ENCODE measurements at regions not wholly inside any gene's neighbourhood (a gene's known extent, or its start where the extent isn't known, plus 50 kb on each side); places are given as distances from the start of the nearest gene placed in this dataset.
"Not testable (repeated sequence)": the region's sequence is repeated elsewhere in the genome, so short reads cannot be mapped to it uniquely, and the experiment has no call there.

DNA sequence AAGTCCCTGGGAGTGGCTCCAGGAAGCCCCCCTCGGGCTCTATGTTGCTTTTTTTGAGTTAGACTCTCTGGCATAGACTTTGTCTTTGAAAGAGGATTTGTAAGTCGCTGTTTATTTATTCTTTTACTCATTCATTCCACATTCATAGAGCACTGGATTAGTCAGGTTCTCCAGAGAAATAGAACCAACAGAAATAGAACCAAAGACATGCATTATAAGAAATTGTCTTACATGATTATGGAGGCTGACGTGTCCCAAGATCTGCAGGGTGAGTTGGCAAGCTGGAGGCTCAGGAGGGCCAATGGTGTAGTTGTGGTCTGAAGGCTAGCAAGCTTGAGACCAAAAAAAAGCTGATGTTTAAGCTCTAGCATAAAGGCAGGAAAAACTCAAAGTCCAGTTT lies 98.3 kb upstream of the CHD6 start:
- DNase-seq: no peak

DNA sequence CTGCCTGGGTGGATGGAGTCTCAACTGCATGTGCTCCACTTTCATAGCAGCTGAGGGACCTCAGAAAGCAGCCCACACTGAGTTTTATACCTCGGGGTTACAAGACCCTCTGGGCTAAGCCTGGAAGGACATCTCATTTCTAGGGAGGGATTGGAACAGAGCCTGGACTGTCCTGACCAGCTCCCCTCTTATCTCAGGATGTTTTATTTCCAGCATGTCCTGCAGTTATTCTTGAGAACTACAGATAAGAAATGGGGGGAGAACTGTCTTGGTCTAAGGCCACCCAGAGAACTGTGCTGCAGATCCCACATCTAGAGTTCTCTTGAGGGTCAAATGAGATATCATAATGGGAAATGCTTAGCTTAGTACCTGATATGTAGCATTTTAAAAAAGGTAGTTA lies 97.3 kb upstream of the CHD6 start:
- no peak for DNase-seq

DNA sequence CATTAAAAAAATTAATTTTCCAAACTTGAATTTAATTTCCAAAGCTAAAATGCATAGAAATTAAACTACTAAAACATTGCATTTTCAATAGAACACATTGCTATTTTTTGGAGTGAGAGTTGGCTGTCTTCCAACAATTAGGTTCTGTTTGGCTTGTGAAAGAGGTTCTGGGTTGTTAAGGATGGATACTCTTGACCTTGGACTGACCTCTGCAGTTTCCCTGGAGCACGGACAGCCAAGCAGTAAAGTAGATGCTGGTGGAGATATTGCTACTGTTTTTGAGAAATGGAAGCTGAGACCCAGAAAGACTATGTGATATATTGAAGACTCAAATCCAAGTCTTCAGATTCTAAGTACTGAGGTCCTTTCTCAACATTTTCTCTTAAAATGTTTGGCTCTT lies 95.9 kb upstream of the CHD6 start:
- DNase-seq: no peak

DNA sequence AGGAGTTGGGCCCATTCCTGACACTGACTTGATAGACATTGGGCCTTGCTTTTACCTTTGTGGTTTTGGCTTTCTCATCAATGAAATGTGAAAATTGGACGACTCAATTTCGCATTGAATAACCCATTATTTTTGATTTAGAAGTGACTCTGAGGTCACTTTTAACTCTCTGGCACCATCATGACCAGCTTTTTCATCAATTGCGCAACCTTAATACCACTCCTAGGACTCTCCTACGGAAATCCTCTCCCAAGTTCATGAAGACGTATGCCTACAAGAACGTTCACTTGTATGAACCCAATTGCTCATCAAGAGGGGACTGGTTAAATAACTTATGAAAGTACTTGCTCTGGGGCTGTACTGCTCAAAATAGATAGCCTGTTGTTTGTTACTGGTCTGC lies 86.7 kb upstream of the CHD6 start:
- no peak for DNase-seq

DNA sequence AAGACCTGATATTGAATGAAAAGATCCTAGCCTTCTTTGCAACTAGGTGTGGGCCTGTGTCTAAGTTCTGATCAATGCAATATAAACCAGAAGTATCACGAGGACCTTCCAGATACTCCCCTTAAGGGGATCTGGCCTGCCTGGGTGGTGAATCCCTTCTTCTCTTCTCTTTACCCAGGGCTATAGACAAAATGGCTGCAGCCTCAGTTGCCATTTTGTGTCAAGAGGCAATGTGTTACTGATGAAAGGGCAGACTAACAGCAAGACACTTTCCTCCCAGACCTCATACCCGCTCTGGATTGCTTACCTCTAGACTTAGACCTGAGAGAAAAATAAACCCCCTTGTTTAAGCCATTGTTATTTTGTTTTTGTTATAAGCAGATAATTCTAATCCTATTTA lies 84.5 kb upstream of the CHD6 start:
- no peak for DNase-seq

DNA sequence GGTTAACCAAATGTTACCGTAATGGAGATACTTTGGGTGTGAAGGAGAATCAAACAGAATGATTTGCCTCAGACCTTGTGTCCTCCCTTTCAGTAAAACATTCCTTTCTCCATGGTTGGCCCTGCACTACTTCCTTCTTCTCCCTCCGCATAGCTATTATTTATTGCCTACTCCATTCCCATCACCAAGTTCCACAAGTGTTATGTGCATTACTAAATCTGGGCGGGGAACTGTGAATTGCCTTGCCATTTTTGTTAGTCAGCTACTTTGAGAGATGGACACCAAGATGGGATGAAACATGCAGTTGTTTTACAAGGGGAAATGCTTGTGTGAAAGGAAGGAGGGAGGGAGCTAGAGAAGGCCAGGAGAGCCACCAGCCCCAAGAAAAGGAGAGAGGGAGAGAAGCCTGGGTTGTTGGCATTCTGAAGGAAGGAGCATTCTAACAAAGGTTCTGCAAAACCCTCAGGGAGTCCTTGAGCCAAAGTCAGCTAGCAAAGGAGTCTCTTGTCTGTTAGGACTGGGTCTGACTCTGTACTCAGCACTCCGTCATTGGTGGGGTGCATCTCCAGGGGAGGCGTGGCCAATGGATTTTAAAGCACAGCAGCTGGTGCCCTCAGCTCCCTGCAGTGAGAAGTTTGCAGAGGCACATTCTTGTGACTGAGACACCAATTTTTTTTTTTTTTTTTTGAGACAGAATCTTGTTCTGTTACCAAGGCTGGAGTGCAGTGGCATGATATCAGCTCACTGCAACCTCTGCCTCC lies 83.6 kb upstream of the CHD6 start:
- DNase-seq: no peak

DNA sequence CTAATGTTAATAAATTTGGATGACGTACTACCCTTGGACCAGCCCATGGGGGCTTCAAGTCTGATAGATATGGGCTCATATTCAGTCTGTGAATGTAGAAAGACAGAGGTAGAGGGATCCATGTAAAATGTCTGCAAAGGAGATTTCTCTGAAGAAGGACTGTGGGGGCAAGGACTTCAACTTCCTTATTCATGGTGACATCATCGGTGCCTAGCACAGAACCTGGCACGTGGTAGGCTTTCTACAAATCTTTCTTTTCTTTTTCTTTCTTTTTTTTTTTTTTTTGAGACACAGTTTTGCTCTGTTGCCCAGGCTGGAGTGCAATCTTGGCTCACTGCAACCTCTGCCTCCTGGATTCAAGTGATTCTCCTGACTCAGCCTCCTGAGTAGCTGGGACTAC lies 81.5 kb upstream of the CHD6 start:
- DNase-seq: not testable (repeated sequence)

DNA sequence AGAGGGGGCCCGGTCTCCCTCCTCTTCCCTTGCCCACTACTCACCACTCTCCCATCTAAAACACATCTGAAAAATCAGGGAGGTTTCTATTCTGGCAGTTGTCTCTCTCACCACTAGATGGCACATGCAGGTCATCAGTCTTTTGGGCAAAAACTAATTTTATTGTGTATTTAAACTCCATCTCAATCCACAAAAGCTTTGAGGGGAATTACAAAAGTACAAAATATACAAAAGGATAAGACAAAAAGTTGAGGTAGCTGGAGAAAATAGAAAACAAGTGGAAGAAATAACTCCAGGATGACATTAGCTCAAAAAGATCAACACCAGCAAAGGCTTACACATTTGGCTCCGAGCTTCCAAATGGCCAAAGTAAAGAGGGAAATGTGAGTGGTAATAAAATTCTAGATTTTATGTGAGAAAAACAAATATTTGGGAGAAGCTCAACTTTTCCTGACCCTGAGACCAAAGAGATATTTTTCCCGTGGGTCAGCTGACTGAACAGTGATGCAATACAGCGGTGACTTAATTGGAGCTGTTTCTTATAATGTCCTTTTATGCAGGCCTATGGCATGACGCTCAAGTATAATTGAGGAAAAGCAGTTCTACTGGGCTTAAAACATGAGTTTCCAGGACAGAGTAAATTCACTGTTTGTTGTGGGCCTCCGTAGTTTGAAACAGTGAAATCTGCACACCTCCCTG lies 79.8 kb upstream of the CHD6 start:
- DNase-seq: no peak

DNA sequence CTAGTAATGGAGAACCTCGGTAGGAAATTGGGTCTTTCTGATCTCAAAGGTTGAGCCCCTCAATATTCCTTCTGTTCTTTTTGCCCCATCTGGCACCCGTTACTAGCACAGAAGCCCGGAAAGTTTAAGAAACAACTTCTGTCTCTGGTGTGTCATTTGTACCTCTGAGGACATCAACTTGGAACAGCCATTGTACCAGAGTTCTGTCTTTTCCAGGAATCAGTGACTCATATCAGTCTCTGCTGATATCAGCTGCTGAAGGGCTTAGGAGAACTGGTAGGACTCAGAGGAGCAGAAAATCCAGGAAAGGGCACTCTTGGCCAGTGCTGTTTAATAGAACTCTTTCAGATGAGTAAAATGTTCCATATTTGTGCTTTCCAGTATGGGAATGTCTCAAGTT lies 78.3 kb upstream of the CHD6 start:
- DNase-seq: no peak

DNA sequence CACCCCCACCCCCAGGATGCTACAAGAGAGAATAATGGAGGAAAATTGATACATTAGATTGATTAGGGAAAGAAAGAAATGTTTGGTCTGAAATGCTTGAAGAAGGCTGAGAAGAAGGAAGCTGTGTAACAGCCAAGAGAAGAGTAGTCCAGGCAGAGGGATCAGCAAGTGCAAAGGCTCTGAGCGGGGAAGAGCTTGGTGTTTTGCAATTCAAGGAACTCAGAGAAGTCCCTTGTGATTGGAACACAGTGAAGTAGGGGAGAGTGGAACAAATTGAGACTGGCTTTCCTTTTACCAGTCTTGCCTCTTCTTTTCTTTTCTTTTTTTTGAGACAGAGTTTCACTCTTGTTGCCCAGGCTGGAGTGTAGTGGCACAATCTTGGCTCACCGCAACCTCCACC lies 76.6 kb upstream of the CHD6 start:
- no peak for DNase-seq

DNA sequence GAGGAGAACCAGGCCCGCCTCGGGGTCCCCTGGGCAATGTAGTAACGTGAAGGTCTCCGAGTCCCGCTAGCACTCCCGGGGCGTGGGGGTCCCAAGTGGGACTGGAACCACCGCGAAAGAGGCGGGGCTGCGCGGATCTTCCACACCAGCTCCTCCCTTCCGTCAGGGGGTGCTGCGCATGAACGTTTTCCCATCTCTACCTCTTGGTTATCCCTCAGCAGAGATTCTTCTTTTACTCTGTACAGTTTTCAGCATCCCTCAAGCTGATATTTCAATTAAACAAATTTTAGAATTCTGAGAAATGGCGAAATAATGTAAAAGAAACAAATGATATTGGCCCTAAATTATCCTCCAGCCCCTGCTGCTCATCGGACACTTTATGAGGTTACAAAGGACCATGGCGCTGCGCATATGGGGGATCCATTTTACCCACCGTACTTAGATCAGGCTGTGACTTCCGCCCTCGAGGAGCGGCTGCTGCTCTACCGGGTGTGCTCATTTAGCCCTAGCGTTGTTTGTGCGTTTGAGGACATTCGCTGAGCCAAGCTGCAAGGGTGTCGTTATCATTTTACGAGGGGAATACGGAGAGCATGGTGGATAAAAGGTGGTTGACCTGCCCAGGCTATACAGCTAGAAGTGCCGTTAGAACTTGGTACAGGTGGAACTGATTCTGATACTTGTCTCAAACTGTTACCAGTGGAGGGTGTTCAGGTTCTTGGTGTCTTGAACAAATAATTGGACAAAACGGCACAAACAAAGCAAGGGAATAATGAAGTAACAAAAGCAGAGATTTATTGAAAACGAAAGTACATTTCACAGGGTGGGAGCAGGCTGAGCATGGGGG lies 75.2 kb upstream of the CHD6 start:
- DNase-seq: peak; percentile 87

DNA sequence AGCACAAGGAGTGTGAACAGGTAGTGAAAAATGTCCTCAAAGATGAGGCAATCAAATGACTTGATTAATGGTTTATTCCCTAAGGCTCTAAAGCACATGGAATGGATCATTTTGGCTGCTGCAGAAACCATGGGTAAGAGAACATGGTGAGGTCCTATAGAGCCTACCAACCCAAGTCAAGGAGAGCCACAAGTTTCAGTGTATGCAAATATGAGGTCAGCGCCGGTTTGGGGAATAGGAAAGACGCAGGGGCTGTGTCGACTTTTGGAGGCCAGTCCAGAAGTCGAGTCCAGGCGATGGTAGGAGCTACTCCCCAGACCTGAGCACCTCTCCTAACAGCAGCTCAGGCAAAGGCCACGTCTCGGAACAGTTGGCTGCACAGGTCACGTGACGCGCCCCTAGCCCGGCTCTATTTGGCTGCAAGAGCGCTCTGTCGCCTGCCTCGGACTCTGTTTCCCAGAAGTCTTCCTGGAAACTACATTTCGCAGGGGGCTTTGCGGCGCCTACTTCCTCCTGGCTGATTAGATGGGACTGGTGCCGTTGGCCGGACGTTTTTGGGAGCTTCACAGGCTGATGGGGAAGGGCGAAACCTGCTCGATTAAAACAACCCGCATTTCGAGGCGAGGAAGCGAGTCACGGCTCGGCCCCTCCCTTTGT lies 74.4 kb upstream of the CHD6 start:
- DNase-seq: peak; percentile 89

DNA sequence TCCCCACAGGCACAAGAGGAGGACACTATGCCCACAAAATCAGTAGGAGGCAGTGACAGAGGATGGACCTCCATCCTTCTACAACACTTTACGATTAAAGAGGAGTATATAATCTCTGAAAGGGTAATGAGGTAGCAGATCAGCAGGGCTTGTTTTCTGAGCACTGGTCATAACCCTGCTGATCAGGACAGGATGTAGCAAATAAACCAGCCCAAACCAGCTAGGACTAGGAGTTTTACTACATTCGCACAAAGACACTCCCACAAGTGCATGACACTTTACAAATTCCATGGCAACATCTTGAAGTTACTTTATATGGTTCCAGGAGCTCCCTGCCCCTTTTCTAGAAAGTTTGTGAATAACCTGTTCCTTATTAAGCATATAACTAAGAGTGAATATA lies 73.3 kb upstream of the CHD6 start:
- no peak for DNase-seq

DNA sequence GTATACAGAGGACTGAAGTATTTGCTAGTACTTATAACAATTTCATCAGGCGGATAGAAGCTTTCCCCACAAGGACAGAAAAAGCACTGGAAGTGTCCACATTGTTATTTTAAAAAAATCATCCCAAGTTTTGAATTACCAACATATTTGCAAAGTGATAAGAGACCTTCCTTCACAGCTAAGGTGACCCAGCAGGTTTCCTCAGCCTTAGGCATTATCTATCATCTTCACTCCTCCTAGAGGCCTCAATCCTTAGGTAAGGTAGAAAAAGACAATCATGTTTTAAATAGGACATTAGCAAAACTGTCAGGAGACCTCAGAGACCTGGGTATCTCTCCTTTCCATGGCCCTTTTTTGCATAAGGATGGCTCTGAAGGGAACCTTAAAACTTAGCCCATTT lies 72.5 kb upstream of the CHD6 start:
- DNase-seq: no peak

DNA sequence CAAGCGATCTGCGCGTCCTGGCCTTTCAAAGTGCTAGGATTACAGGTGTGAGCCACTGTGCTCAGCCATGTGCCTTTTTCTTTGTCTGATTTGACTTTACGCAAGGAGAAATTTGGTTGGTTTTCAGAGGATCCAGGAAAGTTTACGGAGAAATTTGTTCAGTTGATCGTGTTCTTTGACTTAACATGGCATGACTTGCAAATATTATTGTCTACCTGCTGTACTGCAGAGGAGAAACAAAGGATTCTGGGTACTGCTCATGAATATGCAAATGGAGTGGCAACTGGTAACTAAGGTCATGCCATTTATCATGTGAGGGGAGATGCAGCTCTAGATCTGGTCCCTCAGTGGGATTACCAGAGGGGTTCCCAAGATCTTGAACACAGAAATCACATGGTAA lies 68.8 kb upstream of the CHD6 start:
- no peak for DNase-seq

DNA sequence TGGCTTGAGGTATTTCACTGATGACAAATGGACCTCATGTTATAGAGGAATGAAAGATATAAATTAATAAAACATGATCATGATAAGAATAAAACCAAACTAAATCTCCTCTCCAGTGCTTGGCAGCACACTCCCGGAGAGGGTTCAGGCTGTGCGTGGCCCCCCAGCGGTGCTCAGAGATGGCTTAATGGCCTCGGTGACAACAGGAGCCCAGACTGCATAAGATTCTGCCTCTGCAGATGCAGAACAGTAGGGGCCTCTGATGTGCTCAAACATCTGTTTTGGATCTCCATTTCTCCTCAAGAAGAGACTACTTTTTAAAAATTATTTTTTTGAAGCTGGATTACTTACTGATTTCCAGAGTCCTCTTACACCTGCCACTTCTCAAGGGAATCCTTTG lies 67.0 kb upstream of the CHD6 start:
- not testable (repeated sequence) for DNase-seq

DNA sequence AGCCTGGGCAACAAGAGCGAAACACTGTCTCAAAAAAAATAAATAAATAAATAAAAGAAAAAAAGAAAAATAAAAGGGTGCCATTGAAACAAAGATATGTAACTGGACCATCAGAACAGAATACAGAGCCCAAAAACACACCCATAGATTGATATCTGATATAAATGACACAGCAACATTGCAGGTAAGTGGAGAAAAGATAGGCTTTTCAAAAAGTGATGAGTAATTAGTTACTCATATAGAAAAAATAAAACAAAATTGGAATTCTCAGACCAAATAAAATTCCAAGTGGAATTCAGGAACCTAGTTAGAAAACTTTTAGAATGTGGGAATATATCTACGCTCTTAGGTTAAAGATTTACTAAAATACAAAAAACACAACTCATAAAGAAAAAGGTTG lies 60.6 kb upstream of the CHD6 start:
- DNase-seq: no peak

DNA sequence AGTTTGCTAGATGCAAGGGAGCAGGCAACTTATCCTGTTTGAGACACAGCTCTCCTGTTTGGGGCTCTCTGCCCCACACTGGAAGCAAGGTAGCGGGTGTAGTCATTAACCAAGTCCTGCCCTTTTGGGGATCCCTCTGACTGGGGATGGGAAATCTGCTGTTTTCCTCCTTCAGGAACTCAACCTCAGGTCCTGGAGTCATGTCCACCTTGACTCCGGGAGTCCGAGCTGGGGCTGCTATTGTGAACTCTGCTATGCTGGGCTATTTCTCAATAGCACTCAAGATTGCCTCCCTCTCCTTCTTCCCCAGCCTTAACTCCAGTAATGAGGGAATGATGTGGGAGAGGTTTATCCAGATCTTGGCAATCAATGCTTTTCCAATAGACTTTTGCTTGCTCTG lies 54.1 kb upstream of the CHD6 start:
- no peak for DNase-seq

DNA sequence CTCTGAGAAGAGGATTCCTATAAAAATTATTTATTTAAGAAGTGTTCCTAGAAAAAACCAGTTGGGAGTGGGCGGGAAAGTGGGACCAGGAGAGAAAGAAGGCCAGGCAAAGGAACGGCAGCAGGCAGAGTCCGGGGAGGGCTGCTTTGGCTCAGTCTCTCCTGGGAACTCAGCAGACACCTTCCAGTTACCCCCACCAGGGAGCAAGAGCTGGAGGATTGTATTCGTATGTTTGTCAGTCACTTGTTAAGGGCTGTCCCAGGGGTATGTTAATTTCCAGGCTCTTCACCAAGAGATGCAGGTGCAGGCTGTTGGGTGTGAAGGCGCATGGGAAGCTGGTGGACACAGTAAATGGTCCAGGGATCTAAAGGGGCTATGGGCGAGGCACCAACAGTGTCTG lies 53.0 kb upstream of the CHD6 start:
- DNase-seq: no peak

DNA sequence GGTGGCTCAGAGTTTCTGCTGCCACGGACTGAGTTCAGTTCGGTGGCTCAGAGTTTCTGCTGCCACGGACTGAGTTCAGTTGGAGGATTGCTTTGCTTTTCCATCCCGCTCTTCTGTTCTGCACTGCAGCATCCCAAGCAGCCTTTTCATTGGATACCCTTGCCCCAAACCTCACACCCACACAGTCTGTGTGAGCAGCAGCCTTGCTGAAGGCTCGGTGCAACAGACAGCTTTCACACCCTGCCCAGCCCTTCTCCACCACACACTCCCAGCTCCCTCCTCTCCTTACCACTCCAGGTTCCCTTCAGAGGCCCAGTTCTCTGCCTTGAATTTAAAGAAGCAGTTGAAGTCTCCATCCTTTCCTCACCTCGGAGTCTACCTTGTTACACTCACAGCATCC lies 52.5 kb upstream of the CHD6 start:
- DNase-seq: no peak

DNA sequence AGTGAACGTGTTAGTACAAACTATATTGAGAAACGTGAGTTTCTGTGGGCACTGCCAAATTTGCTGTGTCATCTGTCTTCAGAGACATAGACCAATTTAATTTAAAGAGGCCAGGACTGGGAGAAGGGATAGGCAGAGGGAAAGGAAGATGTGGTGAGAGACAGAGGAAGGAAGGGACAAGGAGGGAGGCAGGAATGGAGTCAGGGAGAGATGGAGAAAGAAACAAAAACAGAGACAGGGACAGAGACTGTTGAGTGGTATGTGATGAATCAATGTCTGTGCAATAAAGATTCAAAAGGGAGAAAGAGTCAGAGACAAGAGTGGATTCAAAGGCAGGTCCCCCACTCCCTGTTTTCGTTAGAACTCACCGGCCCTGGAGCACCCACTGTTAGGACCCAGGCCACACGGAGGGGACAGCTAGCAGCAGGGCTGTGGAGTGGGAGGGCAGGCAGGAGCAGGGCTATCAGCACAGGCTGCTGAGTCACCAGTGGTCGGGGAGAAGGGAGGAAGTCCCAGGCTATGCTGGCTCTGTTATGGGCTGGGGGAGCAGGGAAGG lies 51.6 kb upstream of the CHD6 start:
- no peak for DNase-seq

DNA sequence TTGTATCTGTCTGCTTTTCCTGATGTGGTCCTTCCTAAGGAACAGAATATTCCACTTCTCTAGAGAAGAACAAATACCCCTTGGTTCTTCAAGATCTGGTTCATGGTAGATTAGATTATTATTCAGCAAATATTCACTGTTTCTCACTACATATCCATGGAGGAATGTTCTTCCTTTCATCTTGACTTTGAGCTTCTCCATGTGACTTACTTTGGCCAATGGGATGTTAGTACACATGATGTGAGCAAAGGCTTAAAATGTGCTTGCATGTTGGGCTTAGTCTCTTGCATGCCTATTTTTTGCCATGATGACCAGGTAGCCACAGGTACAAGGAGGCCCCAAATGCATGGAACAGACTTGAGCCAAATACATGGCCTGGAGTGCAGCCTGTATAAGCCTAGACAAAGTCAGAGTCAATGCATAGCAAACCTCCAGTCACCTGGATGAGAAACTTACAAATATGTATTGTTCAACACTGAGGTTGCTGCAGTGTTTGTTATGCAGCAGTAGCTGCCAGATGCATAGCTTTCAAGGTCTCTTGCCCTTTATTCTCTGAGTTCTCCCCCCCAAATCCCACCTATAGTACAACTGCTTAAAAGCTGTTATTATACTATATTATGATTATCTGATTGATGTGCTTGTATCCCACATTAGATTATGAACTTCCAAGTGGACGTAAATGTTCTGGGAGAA lies 50.0 kb upstream of the CHD6 start:
- DNase-seq: no peak

All from right hindlimb (tissue), 1 donor.